SK-N-SH treated with all-trans-retinoic acid at 6 μM for 48 hours (cell line): ENCODE measurements at regions not wholly inside any gene's neighbourhood (a gene's known extent, or its start where the extent isn't known, plus 50 kb on each side); places are given as distances from the start of the nearest gene placed in this dataset.
"Not testable (repeated sequence)": the region's sequence is repeated elsewhere in the genome, so short reads cannot be mapped to it uniquely, and the experiment has no call there.

Experiments
- ATAC-seq: fragments of 200-7000 bp; cut with Tn5 transposase; 3 replicates; pipeline ENCODE4 v1.9.1; 2020; ENCODE audit warnings: mild to moderate bottlenecking, moderate library complexity
- ARNTL ChIP-seq: fragments of 450-650 bp; formaldehyde crosslinking; IDR thresholded peaks from 2 replicates; pipeline ENCODE4 v1.5.0; 2020; ENCODE audit warnings: low read depth, mild to moderate bottlenecking, moderate library complexity, borderline replicate concordance
- BACH2 ChIP-seq: fragments of 250-450 bp; sonication (Bioruptor Pico); IDR thresholded peaks from 2 replicates; pipeline ENCODE4 v1.9.0; 2021; ENCODE audit warnings: mild to moderate bottlenecking, borderline replicate concordance
- CREB5 ChIP-seq: fragments of 250-450 bp; sonication (Bioruptor Pico); IDR thresholded peaks from 2 replicates; pipeline ENCODE4 v1.5.1; 2020; ENCODE audit warnings: low read depth, mild to moderate bottlenecking, moderate library complexity
- CSDC2 ChIP-seq: fragments of 250-450 bp; sonication (Bioruptor Pico); IDR thresholded peaks from 2 replicates; pipeline ENCODE4 v1.5.0; 2020; ENCODE audit warnings: mild to moderate bottlenecking, moderate library complexity
- CSRNP3 ChIP-seq: fragments of 250-450 bp; sonication (Bioruptor Pico); IDR thresholded peaks from 2 replicates; pipeline ENCODE4 v1.5.1; 2021; ENCODE audit warnings: mild to moderate bottlenecking, moderate library complexity
- ESRRG ChIP-seq: fragments of 250-450 bp; sonication (Bioruptor Pico); IDR thresholded peaks from 2 replicates; pipeline ENCODE4 v1.6.1; 2021; ENCODE audit warnings: mild to moderate bottlenecking
- GLIS3 ChIP-seq: fragments of 250-450 bp; sonication (Bioruptor Pico); IDR thresholded peaks from 2 replicates; pipeline ENCODE4 v1.5.0; 2020; ENCODE audit warnings: mild to moderate bottlenecking, moderate library complexity
- ISL1 ChIP-seq: fragments of 250-450 bp; sonication (Bioruptor Pico); IDR thresholded peaks from 2 replicates; pipeline ENCODE4 v2.1.2; 2022; ENCODE audit warnings: mild to moderate bottlenecking, moderate library complexity
- OSR1 ChIP-seq: fragments of 250-450 bp; sonication (Bioruptor Pico); IDR thresholded peaks from 2 replicates; pipeline ENCODE4 v1.8.0; 2022; ENCODE audit warnings: moderate library complexity, mild to moderate bottlenecking, inconsistent platforms
- PATZ1 ChIP-seq: fragments of 250-450 bp; sonication (Bioruptor Pico); IDR thresholded peaks from 2 replicates; pipeline ENCODE4 v1.8.0; 2020; ENCODE audit warnings: mild to moderate bottlenecking, moderate library complexity, borderline replicate concordance
- POU6F1 ChIP-seq: fragments of 250-450 bp; sonication (Bioruptor Pico); IDR thresholded peaks from 2 replicates; pipeline ENCODE4 v1.8.0; 2021; ENCODE audit warnings: low read depth, mild to moderate bottlenecking, moderate library complexity, borderline replicate concordance
- RARB ChIP-seq: fragments of 250-450 bp; sonication (Bioruptor Pico); IDR thresholded peaks from 2 replicates; pipeline ENCODE4 v1.8.0; 2021; ENCODE audit warnings: mild to moderate bottlenecking, moderate library complexity
- SNAI2 ChIP-seq: fragments of 250-450 bp; sonication (Bioruptor Pico); IDR thresholded peaks from 2 replicates; pipeline ENCODE4 v1.5.0; 2020; ENCODE audit warnings: mild to moderate bottlenecking, moderate library complexity
- TCF4 ChIP-seq: fragments of 250-450 bp; sonication (Bioruptor Pico); IDR thresholded peaks from 2 replicates; pipeline ENCODE4 v1.8.0; 2021; ENCODE audit warnings: mild to moderate bottlenecking, moderate library complexity, borderline replicate concordance
- TOX ChIP-seq: fragments of 250-450 bp; sonication (Bioruptor Pico); IDR thresholded peaks from 2 replicates; pipeline ENCODE4 v1.8.0; 2021; ENCODE audit warnings: mild to moderate bottlenecking, moderate library complexity, borderline replicate concordance
- TSHZ2 ChIP-seq: fragments of 250-450 bp; sonication (Bioruptor Pico); IDR thresholded peaks from 2 replicates; pipeline ENCODE4 v1.5.0; 2020; ENCODE audit warnings: mild to moderate bottlenecking, moderate library complexity
- ZC3H10 ChIP-seq: fragments of 250-450 bp; sonication (Bioruptor Pico); IDR thresholded peaks from 2 replicates; pipeline ENCODE4 v1.5.1; 2021; ENCODE audit warnings: mild to moderate bottlenecking, moderate library complexity
- ZFP3 ChIP-seq: fragments of 250-450 bp; sonication (Bioruptor Pico); IDR thresholded peaks from 2 replicates; pipeline ENCODE4 v1.5.0; 2020; ENCODE audit warnings: mild to moderate bottlenecking, moderate library complexity
- ZFP30 ChIP-seq: fragments of 450-650 bp; formaldehyde crosslinking; IDR thresholded peaks from 2 replicates; pipeline ENCODE4 v1.5.0; 2022; ENCODE audit warnings: mild to moderate bottlenecking, moderate library complexity
- ZNF565 ChIP-seq: fragments of 450-650 bp; formaldehyde crosslinking; conservative IDR thresholded peaks from 2 replicates; pipeline ENCODE4 v1.5.0; 2020; ENCODE audit warnings: low read depth, mild to moderate bottlenecking, moderate library complexity
- ZNF70 ChIP-seq: fragments of 450-650 bp; formaldehyde crosslinking; IDR thresholded peaks from 2 replicates; pipeline ENCODE4 v1.5.0; 2020; ENCODE audit warnings: mild to moderate bottlenecking, moderate library complexity
- ZNF8 ChIP-seq: fragments of 450-650 bp; formaldehyde crosslinking; IDR thresholded peaks from 2 replicates; pipeline ENCODE4 v1.5.0; 2020; ENCODE audit warnings: mild to moderate bottlenecking, moderate library complexity

- no peak for ATAC-seq
- TF ChIP-seq CSDC2 (CRISPR knock-in tag) (no peak), RARB (CRISPR knock-in tag) (no peak), ISL1 (CRISPR knock-in tag) (no peak), SNAI2 (no peak), ZNF565 (CRISPR knock-in tag) (no peak), TCF4 (CRISPR knock-in tag) (no peak), BACH2 (no peak), TOX (CRISPR knock-in tag) (no peak), ESRRG (CRISPR knock-in tag) (no peak), CSRNP3 (no peak), TSHZ2 (CRISPR knock-in tag) (no peak), ZFP3 (no peak)
Measured at GRCh38 chr2:7655629-7656028, 738.4 kb downstream of the RNF144A start.

- ATAC-seq = not testable (repeated sequence)
Measured at GRCh38 chr2:7657526-7657925, 740.3 kb downstream of the RNF144A start.

GRCh38 chr2:7658486-7658885, 741.3 kb downstream of the RNF144A start:
- no peak for ATAC-seq
- no peak for TF ChIP-seq ZNF70
- no peak for TF ChIP-seq ZC3H10

GRCh38 chr2:7660816-7661215, 743.6 kb downstream of the RNF144A start:
- TF ChIP-seq ZC3H10 = no peak
- TF ChIP-seq ZNF70 = no peak
- TF ChIP-seq ZFP3 = no peak
- TF ChIP-seq OSR1 = no peak
- TF ChIP-seq POU6F1 (CRISPR knock-in tag) = no peak
- no peak for TF ChIP-seq CREB5 (CRISPR knock-in tag)
- no peak for TF ChIP-seq TCF4 (CRISPR knock-in tag)
- no peak for TF ChIP-seq ZNF8 (CRISPR knock-in tag)
- no peak for TF ChIP-seq GLIS3 (CRISPR knock-in tag)
- TF ChIP-seq PATZ1 = no peak
- TF ChIP-seq ESRRG (CRISPR knock-in tag) = no peak
- no peak for TF ChIP-seq CSRNP3
- TF ChIP-seq CSDC2 (CRISPR knock-in tag) = no peak
- TF ChIP-seq ARNTL (CRISPR knock-in tag) = no peak
- no peak for TF ChIP-seq ZFP30 (CRISPR knock-in tag)
- no peak for TF ChIP-seq TOX (CRISPR knock-in tag)
- ATAC-seq = peak; percentile 21; the same call in 1 of the 3 replicates
